NCI-H82 treated with DMSO at 0.1 percent for 48 hours (cell line): ENCODE measurements at regions not wholly inside any gene's neighbourhood (a gene's known extent, or its start where the extent isn't known, plus 50 kb on each side); places are given as distances from the start of the nearest gene placed in this dataset.

Experiments used
- DNase-seq: peaks from one replicate; lab custom pipeline; 2025; ENCODE audit not compliant: unreplicated experiment; lab: John Stamatoyannopoulos, UW

GRCh38 chr1:244339073-244339692 is 112.5 kb downstream of the ADSS2 start:
- no peak for DNase-seq

- no peak for DNase-seq
These were observed 111.9 kb downstream of the ADSS2 start for GRCh38 chr1:244339776-244340175.

GRCh38 chr1:244340396-244340795 is 111.3 kb downstream of the ADSS2 start:
- DNase-seq, result no peak

- DNase-seq, result no peak
These were observed 110.0 kb downstream of the ADSS2 start for GRCh38 chr1:244341455-244342450.

GRCh38 chr1:244344001-244344400 is 107.7 kb downstream of the ADSS2 start:
- no peak for DNase-seq

- no peak for DNase-seq
These were observed 104.6 kb downstream of the ADSS2 start for GRCh38 chr1:244346972-244347618.

GRCh38 chr1:244347942-244348341 is 103.8 kb downstream of the ADSS2 start:
- no peak for DNase-seq

GRCh38 chr1:244349103-244349531 is 102.6 kb downstream of the ADSS2 start:
- DNase-seq, result no peak

GRCh38 chr1:244349581-244350001 is 102.1 kb downstream of the ADSS2 start:
- no peak for DNase-seq

- DNase-seq, result no peak
These were observed 101.7 kb downstream of the ADSS2 start for GRCh38 chr1:244350027-244350426.

GRCh38 chr1:244352156-244352830 is 99.4 kb downstream of the ADSS2 start:
- DNase-seq, result no peak

GRCh38 chr1:244353551-244354091 is 98.1 kb downstream of the ADSS2 start:
- no peak for DNase-seq

GRCh38 chr1:244354810-244355278 is 96.9 kb downstream of the ADSS2 start:
- no peak for DNase-seq

GRCh38 chr1:244356376-244356775 is 95.3 kb downstream of the ADSS2 start:
- no peak for DNase-seq
